ENCODE measurements at regions not wholly inside any gene's neighbourhood (a gene's known extent, or its start where the extent isn't known, plus 50 kb on each side); places are given as distances from the start of the nearest gene placed in this dataset.

- ATAC-seq, result no peak
- Mint-ChIP-seq H3K4me1 (no peaks in the 10 kb centered on the region), H3K27ac (no peak overlapping the region), H3K36me3 (no peaks in the 10 kb centered on the region), H3K4me3 (no peak overlapping the region), H3K27me3 (ENCODE audit: low read depth) (peaks cover 56% of the 10 kb centered on the region), H3K9me3 (no peaks in the 10 kb centered on the region)
- CTCF ChIA-PET, result no interaction called here
- POLR2A ChIA-PET, result no interaction called here
- TF ChIP-seq ZNF425 (CRISPR knock-in tag; conservative IDR thresholded peaks at IDR 0.05) (no peak), MYBL2 (CRISPR knock-in tag; IDR thresholded peaks at IDR 0.05) (no peak), TCF7 (CRISPR knock-in tag; IDR thresholded peaks at IDR 0.05; ENCODE audit: low read depth) (no peak), SP1 (CRISPR knock-in tag; conservative IDR thresholded peaks at IDR 0.05) (no peak), NFYB (CRISPR knock-in tag; conservative IDR thresholded peaks at IDR 0.05; ENCODE audit: low read depth) (no peak), E2F4 (CRISPR knock-in tag; IDR thresholded peaks at IDR 0.05; ENCODE audit: borderline replicate concordance, low read depth) (no peak), NFATC4 (CRISPR knock-in tag; IDR thresholded peaks at IDR 0.05) (no peak), ETV6 (CRISPR knock-in tag; IDR thresholded peaks at IDR 0.05) (no peak), ZNF317 (CRISPR knock-in tag; IDR thresholded peaks at IDR 0.05; ENCODE audit: borderline replicate concordance, low read depth) (no peak), NR1H2 (CRISPR knock-in tag; IDR thresholded peaks at IDR 0.05) (no peak), RELA (CRISPR knock-in tag; IDR thresholded peaks at IDR 0.05; ENCODE audit: borderline replicate concordance) (no peak), AR (CRISPR knock-in tag; IDR thresholded peaks at IDR 0.05) (no peak), USF2 (CRISPR knock-in tag; IDR thresholded peaks at IDR 0.05) (no peak), GABPB1 (CRISPR knock-in tag; IDR thresholded peaks at IDR 0.05) (no peak), ZBTB43 (CRISPR knock-in tag; IDR thresholded peaks at IDR 0.05) (no peak), ZNF281 (CRISPR knock-in tag; IDR thresholded peaks at IDR 0.05) (no peak)
- DNase-seq (ENCODE audit: low spot score), result no peak
These were observed 68.0 kb upstream of the CYYR1 start for GRCh38 chr21:26641062-26641461.
